Fibroblast of lung (primary cell): ENCODE measurements at regions not wholly inside any gene's neighbourhood (a gene's known extent, or its start where the extent isn't known, plus 50 kb on each side); places are given as distances from the start of the nearest gene placed in this dataset.

ENCODE experiments used
- DNase-seq, 2 donors: peaks; one replicate each; pipeline versions ENCODE4 v3.0.0 to v3.0.0-alpha.2; 2010; ENCODE audit warnings: low read depth in 2 of 2
- H2AFZ ChIP-seq: 2 replicates; pipeline ENCODE4 v1.5.1; 2012; ENCODE audit warnings: low read length, control low read depth, inconsistent platforms
- H3K27ac ChIP-seq: 2 replicates; pipeline ENCODE4 v1.5.1; 2011; ENCODE audit warnings: low read length, control low read depth; ENCODE audit not compliant: insufficient read depth
- H3K27me3 ChIP-seq: 2 replicates; pipeline ENCODE4 v1.5.1; 2011; ENCODE audit warnings: mild to moderate bottlenecking, low read length; ENCODE audit not compliant: control insufficient read depth, insufficient read depth
- H3K36me3 ChIP-seq: 2 replicates; pipeline ENCODE4 v1.5.1; 2011; ENCODE audit warnings: low read length; ENCODE audit not compliant: control insufficient read depth, insufficient read depth
- H3K4me1 ChIP-seq: 2 replicates; pipeline ENCODE4 v1.5.1; 2011; ENCODE audit warnings: low read length; ENCODE audit not compliant: control insufficient read depth, insufficient read depth; ENCODE audit errors: extremely low read depth
- H3K4me2 ChIP-seq: 2 replicates; pipeline ENCODE4 v1.5.1; 2011; ENCODE audit warnings: low read length, control low read depth; ENCODE audit not compliant: insufficient read depth; ENCODE audit errors: extremely low read depth
- H3K4me3 ChIP-seq, 4 experiments: fragments of 200-600 bp in 1 of 4; sonication (generic) in 1 of 4; replicated peaks in 1 of 4; 2 replicates each; pipeline ENCODE4 v1.5.1; 2011 to 2016; ENCODE audit warnings: low read length in 4 of 4, low read depth in 3 of 4, mild to moderate bottlenecking in 3 of 4, control low read depth in 2 of 4, inconsistent platforms in 1 of 4, mixed read lengths in 1 of 4; ENCODE audit not compliant: insufficient read depth in 1 of 4; ENCODE audit errors: control extremely low read depth in 1 of 4
- H3K79me2 ChIP-seq: 2 replicates; pipeline ENCODE4 v1.5.1; 2012; ENCODE audit warnings: mild to moderate bottlenecking, low read length, inconsistent platforms; ENCODE audit not compliant: control insufficient read depth, insufficient read depth
- H3K9ac ChIP-seq: 2 replicates; pipeline ENCODE4 v1.5.1; 2011; ENCODE audit warnings: mild to moderate bottlenecking, low read length, control low read depth; ENCODE audit not compliant: insufficient read depth
- H3K9me3 ChIP-seq: 2 replicates; pipeline ENCODE4 v1.5.1; 2012; ENCODE audit warnings: low read depth, low read length; ENCODE audit not compliant: control insufficient read depth, insufficient read depth
- H4K20me1 ChIP-seq: 2 replicates; pipeline ENCODE4 v1.5.1; 2011; ENCODE audit warnings: low read length; ENCODE audit not compliant: control insufficient read depth, insufficient read depth; ENCODE audit errors: extremely low read depth
- EZH2 ChIP-seq: IDR thresholded peaks from 2 replicates; pipeline ENCODE4 v1.5.1; 2012; ENCODE audit warnings: low read length, control low read depth, mild to moderate bottlenecking; ENCODE audit errors: missing control alignments
- TF ChIP-seq, protein P1 (sequence below), 2 donors: IDR thresholded peaks in 1 of 2; conservative IDR thresholded peaks in 1 of 2; 1 replicate in 1 of 2; 2 replicates in 1 of 2; pipeline ENCODE4 v1.5.1; 2011 to 2012; ENCODE audit warnings: low read length in 2 of 2, control low read depth in 1 of 2, inconsistent platforms in 1 of 2, low read depth in 1 of 2, mild to moderate bottlenecking in 1 of 2

DNA sequence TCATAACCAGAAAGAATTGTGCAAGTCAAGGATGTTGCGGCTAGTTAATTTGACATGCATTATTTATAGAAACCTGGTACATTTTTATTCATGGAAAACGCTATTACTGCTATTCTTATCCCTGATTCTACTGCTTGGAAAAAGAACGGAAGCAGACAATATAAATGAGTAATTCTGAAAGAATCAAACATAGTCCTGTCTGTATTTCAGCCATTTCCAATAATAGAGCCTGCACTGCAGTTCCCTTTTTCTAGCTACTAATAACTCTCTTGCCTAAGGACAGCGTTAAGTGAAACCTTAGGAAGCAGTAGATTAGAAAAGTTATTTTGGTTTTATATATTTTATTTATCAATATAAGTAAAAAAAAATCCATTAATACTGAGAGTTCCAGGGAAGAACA lies 414.9 kb downstream of the CYLC2 start:
- H3K4me2 ChIP-seq, result no peak overlapping the region
- H3K79me2 ChIP-seq, result no peaks in the 10 kb centered on the region
- H3K4me3 ChIP-seq, result no peak overlapping the region
- no peaks in the 10 kb centered on the region for H3K9me3 ChIP-seq
- no peak overlapping the region for H2AFZ ChIP-seq
- H3K36me3 ChIP-seq, result no peaks in the 10 kb centered on the region
- H3K9ac ChIP-seq, result no peak overlapping the region
- no peak overlapping the region for H3K27ac ChIP-seq
- no peaks in the 10 kb centered on the region for H4K20me1 ChIP-seq
- no peak for TF ChIP-seq EZH2
- TF ChIP-seq, protein P1, sequence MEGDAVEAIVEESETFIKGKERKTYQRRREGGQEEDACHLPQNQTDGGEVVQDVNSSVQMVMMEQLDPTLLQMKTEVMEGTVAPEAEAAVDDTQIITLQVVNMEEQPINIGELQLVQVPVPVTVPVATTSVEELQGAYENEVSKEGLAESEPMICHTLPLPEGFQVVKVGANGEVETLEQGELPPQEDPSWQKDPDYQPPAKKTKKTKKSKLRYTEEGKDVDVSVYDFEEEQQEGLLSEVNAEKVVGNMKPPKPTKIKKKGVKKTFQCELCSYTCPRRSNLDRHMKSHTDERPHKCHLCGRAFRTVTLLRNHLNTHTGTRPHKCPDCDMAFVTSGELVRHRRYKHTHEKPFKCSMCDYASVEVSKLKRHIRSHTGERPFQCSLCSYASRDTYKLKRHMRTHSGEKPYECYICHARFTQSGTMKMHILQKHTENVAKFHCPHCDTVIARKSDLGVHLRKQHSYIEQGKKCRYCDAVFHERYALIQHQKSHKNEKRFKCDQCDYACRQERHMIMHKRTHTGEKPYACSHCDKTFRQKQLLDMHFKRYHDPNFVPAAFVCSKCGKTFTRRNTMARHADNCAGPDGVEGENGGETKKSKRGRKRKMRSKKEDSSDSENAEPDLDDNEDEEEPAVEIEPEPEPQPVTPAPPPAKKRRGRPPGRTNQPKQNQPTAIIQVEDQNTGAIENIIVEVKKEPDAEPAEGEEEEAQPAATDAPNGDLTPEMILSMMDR (conservative IDR thresholded peaks at IDR 0.05 in 1 of 2, IDR thresholded peaks at IDR 0.05 in 1 of 2; ENCODE audit: low read depth in 1 of 2, low read length in 2 of 2), result no peak
- H3K4me1 ChIP-seq, result no peaks in the 10 kb centered on the region
- H3K27me3 ChIP-seq, result no peaks in the 10 kb centered on the region
- no peak for DNase-seq

DNA sequence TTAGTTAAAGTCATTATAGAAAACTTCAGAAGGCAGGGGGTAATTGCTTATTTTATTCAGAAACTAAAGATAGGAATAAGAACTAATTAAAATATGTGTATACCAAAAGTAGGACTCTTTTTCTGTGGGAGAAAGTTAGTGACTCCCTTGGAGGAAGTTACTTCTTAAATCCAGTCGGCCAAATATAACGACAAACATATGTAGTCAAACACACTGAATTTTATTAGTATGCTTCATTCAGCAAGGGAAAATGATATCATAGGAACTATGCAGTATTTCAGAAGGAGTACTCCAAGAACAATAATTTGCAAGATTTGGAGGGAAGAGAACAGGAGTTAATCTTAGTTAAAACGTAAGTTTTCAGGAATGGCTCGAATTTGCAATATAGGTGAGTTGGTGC lies 432.6 kb downstream of the CYLC2 start:
- no peak for DNase-seq
- Histone ChIP-seq H3K4me3 (no peak overlapping the region), H3K79me2 (no peaks in the 10 kb centered on the region), H4K20me1 (no peaks in the 10 kb centered on the region), H3K27ac (no peak overlapping the region), H3K36me3 (no peaks in the 10 kb centered on the region), H2AFZ (no peak overlapping the region), H3K4me2 (no peak overlapping the region), H3K27me3 (no peaks in the 10 kb centered on the region), H3K9ac (no peak overlapping the region), H3K4me1 (no peaks in the 10 kb centered on the region), H3K9me3 (no peaks in the 10 kb centered on the region)
- TF ChIP-seq, protein P1 (conservative IDR thresholded peaks at IDR 0.05 in 1 of 2, IDR thresholded peaks at IDR 0.05 in 1 of 2; ENCODE audit: low read depth in 1 of 2, low read length in 2 of 2), result no peak
- TF ChIP-seq EZH2, result no peak

DNA sequence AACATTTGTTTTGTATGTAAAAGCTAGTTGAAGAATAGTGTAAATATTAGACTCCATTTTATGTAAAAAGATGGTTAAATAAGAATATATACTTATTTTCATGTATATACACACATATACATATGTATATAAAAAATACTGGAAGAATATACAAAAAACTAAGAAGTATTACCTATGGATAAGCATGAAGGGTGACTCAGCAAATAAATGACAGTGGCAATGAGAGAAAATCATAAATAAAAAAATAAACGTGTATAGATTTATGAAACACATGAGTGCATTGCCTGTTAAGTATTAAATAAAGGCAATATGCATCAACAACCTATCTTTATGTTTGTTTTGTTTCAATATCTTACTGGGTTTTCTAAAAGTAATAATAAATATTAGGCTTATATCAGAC lies 435.3 kb downstream of the CYLC2 start:
- Histone ChIP-seq H3K27me3 (no peaks in the 10 kb centered on the region), H3K36me3 (no peaks in the 10 kb centered on the region), H3K4me2 (no peak overlapping the region), H3K79me2 (no peaks in the 10 kb centered on the region), H4K20me1 (no peaks in the 10 kb centered on the region), H3K9me3 (no peaks in the 10 kb centered on the region), H3K9ac (no peak overlapping the region), H3K4me1 (no peaks in the 10 kb centered on the region), H3K4me3 (no peak overlapping the region), H2AFZ (no peak overlapping the region), H3K27ac (no peak overlapping the region)
- no peak for DNase-seq
- TF ChIP-seq, protein P1 (conservative IDR thresholded peaks at IDR 0.05 in 1 of 2, IDR thresholded peaks at IDR 0.05 in 1 of 2; ENCODE audit: low read depth in 1 of 2, low read length in 2 of 2), result no peak
- no peak for TF ChIP-seq EZH2
